ENCODE measurements at regions not wholly inside any gene's neighbourhood (a gene's known extent, or its start where the extent isn't known, plus 50 kb on each side); places are given as distances from the start of the nearest gene placed in this dataset.

DNA sequence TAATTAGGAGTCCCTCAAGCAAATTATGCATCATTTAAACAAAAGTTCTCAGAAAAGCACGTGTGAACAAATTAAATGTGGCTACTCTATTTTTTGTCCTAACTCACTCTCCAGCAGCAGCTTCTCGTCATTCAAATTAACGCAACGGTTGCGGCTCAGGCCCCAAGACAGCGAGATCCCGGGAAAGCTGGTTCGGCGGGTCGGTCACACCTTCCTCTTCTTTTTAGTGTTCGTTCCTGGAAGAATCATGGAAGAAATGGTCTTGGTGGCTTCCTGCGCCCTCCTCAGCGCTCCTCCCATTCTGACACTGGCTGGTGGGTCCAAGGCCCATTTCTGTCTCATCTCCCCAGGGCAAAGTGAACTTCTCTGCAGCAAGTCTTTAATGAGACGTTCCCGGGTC, 382.8 kb upstream of the IRX1 start:
- H3K9me3 ChIP-seq (ENCODE audit: insufficient read depth, low read depth, low read length) = peaks cover 17% of the 10 kb centered on the region; the same call in 1 of the 2 replicates
- TF ChIP-seq, protein P1, sequence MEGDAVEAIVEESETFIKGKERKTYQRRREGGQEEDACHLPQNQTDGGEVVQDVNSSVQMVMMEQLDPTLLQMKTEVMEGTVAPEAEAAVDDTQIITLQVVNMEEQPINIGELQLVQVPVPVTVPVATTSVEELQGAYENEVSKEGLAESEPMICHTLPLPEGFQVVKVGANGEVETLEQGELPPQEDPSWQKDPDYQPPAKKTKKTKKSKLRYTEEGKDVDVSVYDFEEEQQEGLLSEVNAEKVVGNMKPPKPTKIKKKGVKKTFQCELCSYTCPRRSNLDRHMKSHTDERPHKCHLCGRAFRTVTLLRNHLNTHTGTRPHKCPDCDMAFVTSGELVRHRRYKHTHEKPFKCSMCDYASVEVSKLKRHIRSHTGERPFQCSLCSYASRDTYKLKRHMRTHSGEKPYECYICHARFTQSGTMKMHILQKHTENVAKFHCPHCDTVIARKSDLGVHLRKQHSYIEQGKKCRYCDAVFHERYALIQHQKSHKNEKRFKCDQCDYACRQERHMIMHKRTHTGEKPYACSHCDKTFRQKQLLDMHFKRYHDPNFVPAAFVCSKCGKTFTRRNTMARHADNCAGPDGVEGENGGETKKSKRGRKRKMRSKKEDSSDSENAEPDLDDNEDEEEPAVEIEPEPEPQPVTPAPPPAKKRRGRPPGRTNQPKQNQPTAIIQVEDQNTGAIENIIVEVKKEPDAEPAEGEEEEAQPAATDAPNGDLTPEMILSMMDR (conservative IDR thresholded peaks at IDR 0.05; ENCODE audit: low read length) = no peak
- no peak for TF ChIP-seq EZH2phosphoT487 (IDR thresholded peaks at IDR 0.05; ENCODE audit: borderline replicate concordance)
- no peak overlapping the region for H2AFZ ChIP-seq (ENCODE audit: low read length)

DNA sequence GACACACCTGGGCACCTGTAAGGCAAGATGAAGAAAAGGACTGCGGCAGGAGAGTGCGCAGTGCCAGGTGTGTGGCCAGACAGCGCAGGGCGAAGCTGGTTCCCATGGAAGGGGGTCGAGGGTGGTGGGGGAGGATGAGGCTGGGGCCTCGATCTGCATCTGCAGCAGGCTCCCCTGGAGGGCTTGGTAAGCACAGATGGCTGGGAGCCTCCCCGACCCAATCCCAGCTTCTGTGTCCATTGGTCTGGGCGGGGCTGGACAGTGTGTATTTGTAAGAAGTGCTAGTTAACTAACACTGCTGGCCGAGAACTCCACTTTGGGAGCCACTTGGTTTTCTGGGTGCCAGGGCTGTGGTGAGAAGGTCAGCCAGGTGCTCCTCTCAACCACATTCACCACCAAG, 385.1 kb upstream of the IRX1 start:
- Histone ChIP-seq H3K36me3 (ENCODE audit: insufficient read depth, low read length) (no peaks in the 10 kb centered on the region), H3K9me2 (replicated peaks; ENCODE audit: low read depth, low read length) (no peaks in the 10 kb centered on the region), H3K27me3 (ENCODE audit: insufficient read depth, low read length, poor library complexity, severe bottlenecking) (no peaks in the 10 kb centered on the region), H3K9me3 (ENCODE audit: insufficient read depth, low read depth, low read length) (peaks cover 17% of the 10 kb centered on the region; the same call in 1 of the 2 replicates), H3K79me2 (ENCODE audit: insufficient read depth, low read length) (no peaks in the 10 kb centered on the region), H3K4me1 (ENCODE audit: insufficient read depth, low read length, poor library complexity, severe bottlenecking) (no peaks in the 10 kb centered on the region), H4K20me1 (ENCODE audit: insufficient read depth, low read length, poor library complexity, severe bottlenecking) (no peaks in the 10 kb centered on the region), H2AFZ (ENCODE audit: low read length) (no peak overlapping the region), H3F3A (ENCODE audit: low read depth) (no peaks in the 10 kb centered on the region), H3K4me3 (ENCODE audit: low read length, poor library complexity, severe bottlenecking) (no peak overlapping the region), H3K4me2 (ENCODE audit: low read depth, low read length, poor library complexity, severe bottlenecking) (no peak overlapping the region), H3K9ac (ENCODE audit: low read depth, low read length, poor library complexity, severe bottlenecking) (no peak overlapping the region)
- no peak for TF ChIP-seq EZH2phosphoT487 (IDR thresholded peaks at IDR 0.05; ENCODE audit: borderline replicate concordance)
- TF ChIP-seq, protein P1 (conservative IDR thresholded peaks at IDR 0.05; ENCODE audit: low read length) = no peak

More for the DNA sequence above, 382.8 kb upstream of the IRX1 start:
- Histone ChIP-seq H3K9me2 (replicated peaks; ENCODE audit: low read depth, low read length) (no peaks in the 10 kb centered on the region), H3K4me2 (ENCODE audit: low read depth, low read length, poor library complexity, severe bottlenecking) (no peak overlapping the region), H3F3A (ENCODE audit: low read depth) (no peaks in the 10 kb centered on the region), H3K36me3 (ENCODE audit: insufficient read depth, low read length) (no peaks in the 10 kb centered on the region), H4K20me1 (ENCODE audit: insufficient read depth, low read length, poor library complexity, severe bottlenecking) (no peaks in the 10 kb centered on the region), H3K27me3 (ENCODE audit: insufficient read depth, low read length, poor library complexity, severe bottlenecking) (no peaks in the 10 kb centered on the region), H3K4me1 (ENCODE audit: insufficient read depth, low read length, poor library complexity, severe bottlenecking) (no peaks in the 10 kb centered on the region), H3K4me3 (ENCODE audit: low read length, poor library complexity, severe bottlenecking) (no peak overlapping the region), H3K79me2 (ENCODE audit: insufficient read depth, low read length) (no peaks in the 10 kb centered on the region), H3K9ac (ENCODE audit: low read depth, low read length, poor library complexity, severe bottlenecking) (no peak overlapping the region)

DNA sequence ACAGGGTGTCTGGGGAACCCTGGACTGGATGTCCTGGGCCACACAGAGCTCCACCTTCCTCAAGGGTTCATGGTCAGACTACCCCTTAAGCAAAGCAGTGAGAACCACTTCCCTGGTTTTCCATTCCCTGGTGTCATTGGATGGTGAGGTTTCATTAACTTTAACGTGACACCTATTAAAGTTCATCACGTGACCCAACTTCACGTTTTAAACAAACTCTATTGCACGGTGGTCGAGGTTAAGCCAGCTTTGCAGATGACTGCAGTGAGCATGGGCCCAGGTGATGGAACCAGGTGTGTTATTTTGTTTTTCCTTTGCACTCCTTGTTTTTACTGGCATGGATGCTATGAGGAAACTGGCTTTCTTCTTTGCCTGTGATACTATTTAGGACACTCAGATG, 385.7 kb upstream of the IRX1 start:
- peaks cover 11% of the 10 kb centered on the region; the same call in 1 of the 2 replicates for H3K9me3 ChIP-seq (ENCODE audit: insufficient read depth, low read depth, low read length)
- TF ChIP-seq EZH2phosphoT487 (IDR thresholded peaks at IDR 0.05; ENCODE audit: borderline replicate concordance) = no peak
- TF ChIP-seq, protein P1 (conservative IDR thresholded peaks at IDR 0.05; ENCODE audit: low read length) = no peak
- no peak overlapping the region for H3K4me2 ChIP-seq (ENCODE audit: low read depth, low read length, poor library complexity, severe bottlenecking)
- H4K20me1 ChIP-seq (ENCODE audit: insufficient read depth, low read length, poor library complexity, severe bottlenecking) = no peaks in the 10 kb centered on the region
- no peaks in the 10 kb centered on the region for H3F3A ChIP-seq (ENCODE audit: low read depth)
- H3K9ac ChIP-seq (ENCODE audit: low read depth, low read length, poor library complexity, severe bottlenecking) = no peak overlapping the region
- no peak overlapping the region for H2AFZ ChIP-seq (ENCODE audit: low read length)
- H3K9me2 ChIP-seq (replicated peaks; ENCODE audit: low read depth, low read length) = no peaks in the 10 kb centered on the region
- H3K27me3 ChIP-seq (ENCODE audit: insufficient read depth, low read length, poor library complexity, severe bottlenecking) = no peaks in the 10 kb centered on the region
- no peaks in the 10 kb centered on the region for H3K4me1 ChIP-seq (ENCODE audit: insufficient read depth, low read length, poor library complexity, severe bottlenecking)
- no peaks in the 10 kb centered on the region for H3K79me2 ChIP-seq (ENCODE audit: insufficient read depth, low read length)
- H3K36me3 ChIP-seq (ENCODE audit: insufficient read depth, low read length) = no peaks in the 10 kb centered on the region
- H3K4me3 ChIP-seq (ENCODE audit: low read length, poor library complexity, severe bottlenecking) = no peak overlapping the region

All from Loucy (cell line).